CD14-positive monocyte (primary cell): ENCODE measurements at regions not wholly inside any gene's neighbourhood (a gene's known extent, or its start where the extent isn't known, plus 50 kb on each side); places are given as distances from the start of the nearest gene placed in this dataset.

Experiments
- DNase-seq, 3 donors: peaks; one replicate each; pipeline ENCODE4 v3.0.0-alpha.2; 2011 to 2022
- H2AFZ ChIP-seq: 2 replicates; pipeline ENCODE4 v1.6.0; 2012; ENCODE audit warnings: mild to moderate bottlenecking, low read depth, low read length, inconsistent platforms; ENCODE audit not compliant: insufficient read depth, poor library complexity, severe bottlenecking
- H3K27ac ChIP-seq, 2 donors: 1 replicate in 1 of 2; 2 replicates in 1 of 2; pipeline ENCODE4 v1.5.1; 2012 to 2013; ENCODE audit warnings: low read length in 2 of 2, control low read depth in 1 of 2, inconsistent platforms in 1 of 2, low read depth in 1 of 2, mild to moderate bottlenecking in 1 of 2
- H3K27me3 ChIP-seq, 2 donors: one replicate each; pipeline versions ENCODE4 v1.6.0 to v1.6.1; 2011 to 2013; ENCODE audit warnings: low read length in 2 of 2; ENCODE audit not compliant: control insufficient read depth in 2 of 2, insufficient read depth in 2 of 2
- H3K36me3 ChIP-seq, 2 donors: replicated peaks in 1 of 2; 1 replicate in 1 of 2; 2 replicates in 1 of 2; pipeline versions ENCODE4 v1.5.1 to v1.6.1; 2012 to 2013; ENCODE audit warnings: low read length in 2 of 2, control low read depth in 1 of 2, inconsistent platforms in 1 of 2, mild to moderate bottlenecking in 1 of 2; ENCODE audit not compliant: insufficient read depth in 2 of 2, control insufficient read depth in 1 of 2
- H3K4me1 ChIP-seq, 2 donors: 1 replicate in 1 of 2; 2 replicates in 1 of 2; pipeline versions ENCODE4 v1.5.1 to v1.6.1; 2012 to 2013; ENCODE audit warnings: low read length in 2 of 2, control low read depth in 1 of 2, inconsistent platforms in 1 of 2, mild to moderate bottlenecking in 1 of 2, moderate library complexity in 1 of 2; ENCODE audit not compliant: insufficient read depth in 2 of 2, control insufficient read depth in 1 of 2
- H3K4me2 ChIP-seq: replicated peaks from 2 replicates; pipeline ENCODE3; 2012; ENCODE audit warnings: low read length, moderate library complexity, mild to moderate bottlenecking; ENCODE audit not compliant: poor library complexity, severe bottlenecking; ENCODE audit errors: extremely low read depth
- H3K4me3 ChIP-seq, 3 experiments: fragments of 200-600 bp in 1 of 3; sonication (generic) in 1 of 3; replicated peaks in 1 of 3; 1 replicate in 2 of 3; 2 replicates in 1 of 3; pipeline ENCODE4 v1.5.1; 2011 to 2013; ENCODE audit warnings: low read length in 3 of 3, mild to moderate bottlenecking in 3 of 3, control low read depth in 2 of 3, low read depth in 2 of 3, inconsistent platforms in 1 of 3, moderate library complexity in 1 of 3
- H3K79me2 ChIP-seq: 2 replicates; pipeline ENCODE4 v1.6.0; 2012; ENCODE audit warnings: mild to moderate bottlenecking, control low read depth, inconsistent platforms, low read length, moderate library complexity; ENCODE audit not compliant: insufficient read depth
- H3K9ac ChIP-seq: 2 replicates; pipeline ENCODE4 v1.6.0; 2017; ENCODE audit warnings: low read length, mild to moderate bottlenecking; ENCODE audit not compliant: insufficient read depth, poor library complexity, severe bottlenecking
- H3K9me3 ChIP-seq, 2 donors: replicated peaks in 1 of 2; 1 replicate in 1 of 2; 2 replicates in 1 of 2; pipeline versions ENCODE4 v1.5.1 to v1.6.1; 2012 to 2013; ENCODE audit warnings: low read length in 2 of 2, control low read depth in 1 of 2; ENCODE audit not compliant: control insufficient read depth in 1 of 2, insufficient read depth in 1 of 2
- H4K20me1 ChIP-seq: 2 replicates; pipeline ENCODE4 v1.6.0; 2012; ENCODE audit warnings: mild to moderate bottlenecking, low read length, control low read depth, moderate library complexity; ENCODE audit not compliant: insufficient read depth
- H3K27ac Mint-ChIP-seq, 7 donors: one replicate each; pipeline ENCODE4 v1.8.0; 2020; ENCODE audit warnings: mild to moderate bottlenecking in 7 of 7, mixed read lengths in 7 of 7, moderate library complexity in 6 of 7, inconsistent platforms in 2 of 7
- H3K27me3 Mint-ChIP-seq, 3 donors: one replicate each; pipeline ENCODE4 v1.8.0; 2021 to 2022; ENCODE audit warnings: low read depth in 3 of 3, mild to moderate bottlenecking in 3 of 3, mixed read lengths in 3 of 3, moderate library complexity in 3 of 3, inconsistent platforms in 1 of 3
- H3K36me3 Mint-ChIP-seq, 2 donors: one replicate each; pipeline ENCODE4 v1.8.0; 2020; ENCODE audit warnings: mixed read lengths in 2 of 2, inconsistent platforms in 1 of 2, mild to moderate bottlenecking in 1 of 2
- H3K4me1 Mint-ChIP-seq: one replicate; pipeline ENCODE4 v1.8.0; 2020; ENCODE audit warnings: mild to moderate bottlenecking, mixed read lengths
- H3K4me3 Mint-ChIP-seq, 2 donors: one replicate each; pipeline ENCODE4 v1.8.0; 2020; ENCODE audit warnings: mild to moderate bottlenecking in 2 of 2, mixed read lengths in 2 of 2, moderate library complexity in 1 of 2
- H3K9me3 Mint-ChIP-seq, 7 donors: one replicate each; pipeline ENCODE4 v1.8.0; 2020 to 2022; ENCODE audit warnings: mixed read lengths in 7 of 7, mild to moderate bottlenecking in 6 of 7, moderate library complexity in 6 of 7, inconsistent platforms in 2 of 7
- WGBS: methylation state at CpG from one replicate; pipeline ENCODE4 v1.1.5; 2013; ENCODE audit warnings: missing lambda C conversion rate; ENCODE audit not compliant: insufficient coverage; 5-methylcytosine and 5-hydroxymethylcytosine counted together
- intact Hi-C, 2 donors: fragments of 100-400 bp; cut with micrococcal nuclease; formaldehyde crosslinking; loops; one replicate each; pipeline versions ENCODE4 v1.15.0 to v1.15.1; 2023
- TF ChIP-seq, protein P1 (sequence below): fragments of 200-600 bp; IDR thresholded peaks from one replicate; pipeline ENCODE4 v1.8.0; 2022; ENCODE audit warnings: antibody characterized with exemption, mild to moderate bottlenecking

DNA sequence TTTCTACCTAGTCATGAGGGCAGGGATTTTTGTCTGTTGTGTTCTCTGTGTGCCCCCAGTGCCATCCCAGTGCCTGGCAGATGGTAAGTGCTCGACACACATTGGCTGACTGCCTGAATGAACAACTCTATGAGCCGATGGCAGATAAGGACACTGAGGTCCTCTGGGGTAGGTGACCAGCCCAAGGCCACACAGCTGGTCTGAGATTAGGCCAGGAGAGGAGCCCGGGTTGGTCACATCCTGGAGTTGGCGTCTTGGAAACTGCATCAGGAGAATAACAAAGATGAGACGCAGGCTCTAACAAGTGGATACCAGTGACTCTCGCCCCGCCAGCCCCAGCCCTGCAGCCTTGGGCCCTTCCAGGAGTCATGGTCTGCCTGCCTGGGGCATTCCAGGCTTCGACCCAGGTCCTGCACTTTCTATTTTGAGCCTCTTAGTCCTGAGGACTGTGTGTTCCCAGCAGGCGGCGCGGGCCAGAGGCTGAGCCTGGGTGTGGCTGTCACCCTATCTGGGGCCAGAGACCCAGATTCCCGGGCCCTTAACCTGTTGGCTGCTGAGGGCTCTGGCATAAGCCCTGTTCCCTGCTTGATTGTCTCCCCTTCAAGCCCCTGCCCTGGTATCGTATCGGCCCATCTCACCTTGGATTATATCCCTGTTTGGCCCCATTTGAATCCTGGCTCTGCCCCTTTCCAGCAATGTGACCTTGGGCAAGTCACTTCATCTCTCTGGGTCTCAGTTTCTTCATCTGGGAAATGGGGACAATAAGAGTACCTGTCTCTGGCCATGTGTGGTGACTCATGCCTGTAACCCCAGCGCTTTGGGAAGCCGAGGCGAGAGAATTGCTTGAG, 88.3 kb downstream of the CEBPB start:
- H3K4me2 ChIP-seq = peak overlapping the region; percentile 80
- no peak overlapping the region for H2AFZ ChIP-seq
- H3K9me3 ChIP-seq = no peaks in the 10 kb centered on the region
- H3K79me2 ChIP-seq = peaks cover 57% of the 10 kb centered on the region
- no peaks in the 10 kb centered on the region for H3K27me3 Mint-ChIP-seq
- H3K4me3 ChIP-seq = peak overlapping the region in 2 of 3 experiments; percentile 57 to 76
- no peaks in the 10 kb centered on the region for H3K9me3 Mint-ChIP-seq
- peak in 1 of 3 donors; percentile 31 for DNase-seq
- H3K27ac ChIP-seq = peak overlapping the region; percentile 99
- 92% methylated on average over 17 of the region's 17 CpGs for WGBS
- TF ChIP-seq, protein P1, sequence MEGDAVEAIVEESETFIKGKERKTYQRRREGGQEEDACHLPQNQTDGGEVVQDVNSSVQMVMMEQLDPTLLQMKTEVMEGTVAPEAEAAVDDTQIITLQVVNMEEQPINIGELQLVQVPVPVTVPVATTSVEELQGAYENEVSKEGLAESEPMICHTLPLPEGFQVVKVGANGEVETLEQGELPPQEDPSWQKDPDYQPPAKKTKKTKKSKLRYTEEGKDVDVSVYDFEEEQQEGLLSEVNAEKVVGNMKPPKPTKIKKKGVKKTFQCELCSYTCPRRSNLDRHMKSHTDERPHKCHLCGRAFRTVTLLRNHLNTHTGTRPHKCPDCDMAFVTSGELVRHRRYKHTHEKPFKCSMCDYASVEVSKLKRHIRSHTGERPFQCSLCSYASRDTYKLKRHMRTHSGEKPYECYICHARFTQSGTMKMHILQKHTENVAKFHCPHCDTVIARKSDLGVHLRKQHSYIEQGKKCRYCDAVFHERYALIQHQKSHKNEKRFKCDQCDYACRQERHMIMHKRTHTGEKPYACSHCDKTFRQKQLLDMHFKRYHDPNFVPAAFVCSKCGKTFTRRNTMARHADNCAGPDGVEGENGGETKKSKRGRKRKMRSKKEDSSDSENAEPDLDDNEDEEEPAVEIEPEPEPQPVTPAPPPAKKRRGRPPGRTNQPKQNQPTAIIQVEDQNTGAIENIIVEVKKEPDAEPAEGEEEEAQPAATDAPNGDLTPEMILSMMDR = no peak
- H4K20me1 ChIP-seq = no peaks in the 10 kb centered on the region
- H3K36me3 ChIP-seq = peaks cover 8 to 20% of the 10 kb centered on the region in 2 donors
- H3K4me1 ChIP-seq = peaks cover 97 to 98% of the 10 kb centered on the region in 2 donors
- peak overlapping the region; percentile 99 to 100 (median 100) for H3K27ac Mint-ChIP-seq
- H3K4me1 Mint-ChIP-seq = peaks cover 96% of the 10 kb centered on the region
- peaks cover 49 to 64% of the 10 kb centered on the region in 2 donors for H3K36me3 Mint-ChIP-seq
- H3K27me3 ChIP-seq = no peaks in the 10 kb centered on the region
- intact Hi-C loops = no loop called here
- peak overlapping the region; percentile 90 for H3K9ac ChIP-seq
- H3K4me3 Mint-ChIP-seq = peak overlapping the region; percentile 91 to 99

DNA sequence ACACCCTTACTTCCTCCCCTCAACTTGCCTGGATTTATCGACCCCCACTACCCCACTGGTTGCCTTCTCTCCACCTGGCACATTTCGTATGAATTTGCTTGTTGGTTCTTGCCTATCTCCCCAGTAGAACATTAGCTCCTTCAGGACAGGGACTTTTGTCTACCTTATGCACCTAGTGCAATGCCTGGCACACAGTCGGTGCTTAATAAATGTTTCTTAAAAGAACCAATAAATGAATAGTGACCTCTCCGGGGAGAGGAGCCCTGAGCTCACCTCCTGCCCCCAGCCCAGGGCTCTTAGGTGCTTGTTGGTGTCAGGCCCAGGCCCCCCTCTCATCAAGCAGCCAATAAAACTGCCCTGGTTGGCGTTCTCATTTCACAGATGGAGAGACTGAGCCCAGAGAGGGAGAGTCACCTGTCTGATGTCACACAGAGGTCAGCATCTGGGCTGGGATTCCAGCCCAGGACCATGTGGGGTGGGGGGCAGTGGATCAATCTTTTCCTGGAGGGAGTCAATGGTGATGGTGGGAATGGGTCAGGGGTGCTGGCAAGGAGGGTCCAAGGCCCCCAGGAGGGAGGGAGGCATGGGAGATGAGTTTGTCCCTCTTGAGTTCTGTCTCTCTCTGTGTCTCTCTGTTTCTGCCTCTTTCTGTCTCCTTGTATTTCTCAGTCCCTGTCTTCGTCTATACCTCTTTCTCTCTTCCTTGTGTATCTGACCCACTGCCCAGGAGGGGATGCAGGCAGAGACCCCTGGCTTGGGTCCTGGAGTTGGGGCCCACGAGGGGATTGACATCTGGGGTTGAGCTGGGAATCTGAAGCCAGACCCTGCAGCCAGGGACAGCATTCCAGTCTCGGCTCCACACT, 89.6 kb downstream of the CEBPB start:
- peak overlapping the region; percentile 60 to 70 for H3K4me3 Mint-ChIP-seq
- intact Hi-C loops = loop anchor here in 1 of 2 donors (10.0 kb wide), 1 partner anchor 165 kb away; the partner anchor contains the start of gene UBE2V1
- 92% methylated on average over 5 of the region's 8 CpGs for WGBS
- no peaks in the 10 kb centered on the region for H3K9me3 Mint-ChIP-seq
- H4K20me1 ChIP-seq = no peaks in the 10 kb centered on the region
- peak overlapping the region; percentile 37 to 99 (median 84) for H3K27ac Mint-ChIP-seq
- no peak overlapping the region for H2AFZ ChIP-seq
- peaks cover 98% of the 10 kb centered on the region for H3K4me1 Mint-ChIP-seq
- no peaks in the 10 kb centered on the region for H3K27me3 ChIP-seq
- TF ChIP-seq, protein P1 = no peak
- peaks cover 100% of the 10 kb centered on the region in 2 donors for H3K4me1 ChIP-seq
- H3K27ac ChIP-seq = peak overlapping the region; percentile 3 to 96
- peak overlapping the region in 1 of 3 experiments; percentile 76 for H3K4me3 ChIP-seq
- H3K27me3 Mint-ChIP-seq = peaks cover 0 to under 1% (median 0%) of the 10 kb centered on the region in 3 donors
- H3K4me2 ChIP-seq = peak overlapping the region; percentile 26
- H3K9me3 ChIP-seq = no peaks in the 10 kb centered on the region
- no peak overlapping the region for H3K9ac ChIP-seq
- H3K36me3 Mint-ChIP-seq = peaks cover 52 to 62% of the 10 kb centered on the region in 2 donors
- peaks cover 8 to 20% of the 10 kb centered on the region in 2 donors for H3K36me3 ChIP-seq
- no peak for DNase-seq
- H3K79me2 ChIP-seq = peaks cover 51% of the 10 kb centered on the region
